Stimulated activated CD8-positive, alpha-beta memory T cell treated with anti-CD3 and anti-CD28 coated beads, Interleukin-4, amount 100 ng/mL, for 24 hours (primary cell): ENCODE measurements at regions not wholly inside any gene's neighbourhood (a gene's known extent, or its start where the extent isn't known, plus 50 kb on each side); places are given as distances from the start of the nearest gene placed in this dataset.

Experiments
- DNase-seq: peaks from one replicate; pipeline ENCODE4 v3.0.0-alpha.2; 2020; ENCODE audit warnings: low read depth

DNA sequence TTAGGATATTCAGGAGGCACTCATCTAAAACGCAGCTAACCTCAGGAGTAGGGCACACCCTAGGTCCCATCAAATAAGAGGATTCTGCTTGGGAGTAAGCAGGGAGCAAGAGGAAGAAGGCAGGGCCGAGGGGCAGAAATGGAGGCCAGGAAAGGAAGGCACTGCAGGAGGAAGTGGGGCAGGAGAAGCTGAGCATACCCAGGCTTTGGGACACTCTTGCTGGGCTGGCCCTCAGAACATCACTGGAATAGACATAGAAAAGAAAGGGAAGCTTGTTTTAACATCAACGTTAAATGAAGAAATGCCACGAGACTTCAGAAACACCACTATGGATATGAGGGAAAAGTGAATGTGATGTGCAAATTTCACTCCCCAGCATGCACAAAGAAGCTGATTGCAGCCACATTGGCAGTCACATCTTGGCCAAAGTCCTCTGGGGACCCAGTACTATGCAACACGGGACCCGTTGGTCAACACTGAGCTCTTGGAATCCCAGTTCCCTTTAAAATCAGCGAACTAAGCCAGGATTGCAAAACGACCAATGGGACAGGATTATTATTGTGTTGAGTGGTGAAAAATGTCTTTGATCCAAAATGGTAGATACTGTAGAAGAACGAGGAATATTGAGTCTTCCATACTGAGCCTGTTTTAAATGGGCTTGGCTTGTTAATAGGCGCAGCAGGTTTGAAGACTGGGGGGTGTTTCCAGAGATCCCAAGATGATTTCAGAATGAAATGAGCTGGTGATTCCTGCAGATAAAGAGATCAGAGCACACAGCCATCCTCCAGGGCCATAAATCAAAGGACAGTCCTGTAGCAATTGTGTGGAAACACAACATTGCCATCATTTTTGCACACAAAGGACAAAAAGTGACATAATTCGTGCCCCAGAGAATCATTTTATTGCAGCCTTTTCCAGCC is 152.4 kb downstream of the TOMM20 start:
- no peak for DNase-seq

- DNase-seq: no peak
These were observed 153.3 kb downstream of the TOMM20 start for GRCh38 chr1:234975122-234975940.

DNA sequence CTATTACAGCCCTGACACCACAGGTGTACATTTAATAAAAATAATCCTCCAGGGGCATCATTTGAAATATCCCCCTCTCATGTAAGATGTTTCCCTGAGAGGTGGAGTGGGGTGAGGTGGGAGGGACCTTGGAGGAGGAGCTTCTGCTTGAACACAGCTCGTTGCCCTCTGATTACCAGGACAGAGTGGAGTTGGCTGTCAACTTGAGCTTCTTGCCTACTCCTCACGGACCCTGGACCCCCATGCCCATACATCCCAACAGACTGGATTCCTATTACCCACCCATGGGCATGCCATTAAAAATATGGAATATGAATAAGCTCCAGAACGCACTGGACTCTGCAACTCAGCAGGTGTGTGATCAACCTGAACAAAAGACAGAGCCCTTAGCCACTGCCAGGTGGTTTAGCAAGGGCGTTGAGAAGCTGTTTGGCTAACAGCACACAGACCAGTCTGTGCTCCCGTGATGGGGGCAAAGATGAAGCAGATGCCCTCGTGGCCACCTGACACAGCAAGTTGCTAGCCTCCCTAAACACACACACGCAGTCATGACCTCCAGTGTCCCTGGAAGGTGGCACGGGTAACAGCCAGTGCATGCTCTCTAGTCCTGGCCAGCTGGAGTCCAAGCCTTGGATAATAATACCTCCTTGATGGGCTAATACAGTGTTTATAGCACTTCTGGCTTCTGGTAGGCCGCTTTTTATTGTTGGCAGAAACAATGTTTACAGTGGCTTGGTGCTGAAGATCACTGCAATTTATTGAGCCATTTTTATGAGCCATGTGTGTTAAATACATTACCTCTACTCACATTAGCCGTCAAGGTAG is 155.0 kb downstream of the TOMM20 start:
- DNase-seq: no peak

DNA sequence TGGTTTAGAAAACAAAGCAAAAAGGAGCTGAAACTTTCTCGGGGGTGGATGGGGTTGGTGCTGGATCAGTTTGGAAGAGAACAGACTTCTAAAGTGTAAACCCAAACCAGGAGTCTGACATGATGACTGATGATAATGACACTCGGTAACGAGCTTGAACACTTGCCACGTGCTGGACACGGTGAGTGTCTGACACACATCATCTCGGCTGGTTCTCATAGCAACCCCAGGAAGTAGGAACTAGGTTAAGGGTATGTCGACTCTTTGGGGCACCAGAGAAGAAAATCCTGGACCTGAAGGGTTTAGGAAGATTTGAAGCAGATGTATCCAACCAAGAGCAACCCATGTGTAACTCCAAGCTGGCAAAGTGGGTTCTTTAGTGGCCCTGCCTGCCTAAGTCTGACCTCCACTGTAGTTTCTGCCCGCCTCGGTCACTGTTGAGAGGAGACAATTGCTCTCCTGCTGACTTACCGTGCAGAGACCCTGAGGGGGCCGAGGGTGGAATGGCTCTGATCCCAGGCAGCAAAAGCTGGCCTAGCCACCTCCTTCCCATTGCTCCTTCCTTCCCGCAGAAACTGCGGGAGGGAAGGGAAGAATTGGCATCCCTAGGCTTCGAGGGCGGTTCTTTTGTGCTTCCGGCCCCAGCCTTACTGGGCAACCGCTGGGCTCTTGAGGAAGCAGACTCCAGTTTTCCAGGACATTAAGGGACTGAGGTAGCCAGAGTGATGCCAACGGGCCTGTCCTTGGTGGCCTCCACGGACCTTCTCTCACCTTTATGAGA is 156.0 kb downstream of the TOMM20 start:
- DNase-seq: no peak

GRCh38 chr1:234971586-234972297 is 156.9 kb downstream of the TOMM20 start:
- DNase-seq: no peak

DNA sequence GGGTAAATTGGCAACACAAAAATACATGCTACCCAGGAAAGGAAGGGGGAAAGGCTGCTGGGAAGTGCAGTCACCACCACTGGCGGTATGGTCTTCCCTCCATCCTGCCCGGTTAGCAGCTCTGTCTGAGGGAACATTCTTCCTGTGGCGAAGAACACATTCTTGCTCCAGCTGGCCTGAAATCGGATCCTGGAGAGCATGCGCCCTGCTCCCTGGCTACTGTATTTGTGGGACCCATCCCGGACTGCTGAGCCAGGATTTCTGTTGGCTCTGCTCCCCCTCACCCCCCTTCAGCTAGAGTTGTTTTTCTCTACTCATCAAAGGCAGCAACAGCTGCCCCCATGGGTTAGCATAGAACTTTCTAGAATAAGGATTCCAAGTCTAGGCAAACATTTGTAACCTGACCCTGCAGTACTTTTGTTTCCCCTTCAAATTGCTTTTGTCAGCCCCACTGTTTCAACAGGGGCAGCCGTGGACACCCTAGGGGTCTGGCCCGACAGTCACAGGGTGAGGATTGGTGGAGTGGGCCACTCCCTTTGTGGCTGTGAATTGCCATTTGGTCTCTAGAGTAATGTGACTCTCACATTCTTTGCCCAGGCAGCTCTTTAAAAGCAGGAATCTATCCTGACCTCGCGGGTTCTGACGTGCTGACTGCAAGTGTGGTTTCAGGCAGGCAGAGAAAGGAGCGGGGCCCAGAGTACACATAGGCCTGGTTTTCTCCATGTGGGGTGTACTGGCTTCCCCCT is 157.7 kb downstream of the TOMM20 start:
- DNase-seq: no peak

GRCh38 chr1:234970401-234970730 is 158.3 kb downstream of the TOMM20 start:
- DNase-seq: no peak

GRCh38 chr1:234969581-234970400 is 158.8 kb downstream of the TOMM20 start:
- DNase-seq: no peak

DNA sequence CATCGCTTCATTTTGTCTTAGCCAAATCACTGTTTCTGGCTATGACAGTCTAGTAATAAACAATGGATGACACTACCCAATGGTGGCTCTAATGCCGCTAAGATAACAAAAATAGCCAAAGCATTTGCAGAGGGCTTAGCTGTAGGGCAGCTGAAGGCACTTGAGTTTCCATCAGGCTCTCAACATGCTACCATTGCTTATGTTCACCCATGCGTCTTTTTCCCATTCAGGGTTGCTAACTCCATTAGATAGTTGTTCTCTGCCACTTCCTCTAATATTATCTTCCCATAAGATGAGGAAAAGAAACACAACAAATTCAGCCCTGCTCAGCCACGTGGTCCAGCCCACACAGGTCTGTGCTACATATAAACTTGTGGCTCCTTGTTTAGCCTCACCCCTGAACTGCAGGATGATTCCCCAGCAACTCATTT is 159.6 kb downstream of the TOMM20 start:
- no peak for DNase-seq

- DNase-seq: no peak
These were observed 160.2 kb downstream of the TOMM20 start for GRCh38 chr1:234968451-234968850.

GRCh38 chr1:234967121-234967520 is 161.5 kb downstream of the TOMM20 start:
- DNase-seq: no peak

GRCh38 chr1:234965111-234965510 is 163.5 kb downstream of the TOMM20 start:
- no peak for DNase-seq

DNA sequence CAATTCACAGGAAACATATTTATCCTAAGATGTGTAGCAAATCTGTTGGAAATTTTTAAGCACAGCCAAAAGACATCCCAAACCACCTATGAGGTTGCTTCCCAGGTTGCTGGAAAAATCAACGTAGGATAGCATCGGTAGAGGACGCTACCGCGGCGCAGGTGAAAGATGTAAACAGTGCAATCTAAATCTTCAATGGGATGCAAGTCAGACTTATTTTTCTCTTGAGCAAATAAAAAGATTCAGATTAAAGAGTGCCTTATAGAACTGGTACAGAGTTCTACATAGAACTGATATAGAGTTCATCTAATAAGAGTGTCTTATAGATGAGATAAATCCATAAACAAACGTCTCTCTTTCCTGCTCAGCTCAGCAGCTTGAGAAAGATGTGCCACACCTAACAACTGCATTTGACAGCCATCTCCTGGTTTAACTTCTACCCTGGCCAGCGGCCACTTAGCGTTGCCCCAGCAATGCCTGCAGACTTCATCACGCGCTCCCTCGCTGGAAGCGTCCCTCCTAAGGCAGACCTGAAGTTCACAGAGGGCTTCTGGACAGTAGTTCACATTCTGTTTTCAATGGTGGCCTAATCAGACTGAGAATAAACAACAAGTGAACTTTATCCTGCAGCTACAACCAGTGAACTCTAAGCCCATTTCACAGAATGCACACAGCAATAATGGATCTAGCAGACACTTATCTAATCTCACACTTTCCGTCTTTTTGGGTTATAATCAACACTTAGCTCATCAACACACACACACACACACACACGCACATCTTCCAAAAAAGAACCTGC is 164.5 kb downstream of the TOMM20 start:
- no peak for DNase-seq

GRCh38 chr1:234963180-234963903 is 165.3 kb downstream of the TOMM20 start:
- DNase-seq: peak; percentile 84

- no peak for DNase-seq
These were observed 166.2 kb downstream of the TOMM20 start for GRCh38 chr1:234962340-234962989.

- DNase-seq: no peak
These were observed 166.9 kb downstream of the TOMM20 start for GRCh38 chr1:234961456-234962339.
